Mammary epithelial cell (primary cell): ENCODE measurements at regions not wholly inside any gene's neighbourhood (a gene's known extent, or its start where the extent isn't known, plus 50 kb on each side); places are given as distances from the start of the nearest gene placed in this dataset.

Experiments
- CTCF ChIP-seq, 2 donors: IDR thresholded peaks in 1 of 2; conservative IDR thresholded peaks in 1 of 2; 2 replicates each; pipeline ENCODE4 v1.5.1; 2011 to 2012; ENCODE audit warnings: inconsistent platforms in 2 of 2, low read length in 2 of 2, mild to moderate bottlenecking in 2 of 2, control low read depth in 1 of 2, low read depth in 1 of 2; ENCODE audit not compliant: insufficient read depth in 1 of 2; ENCODE audit errors: extremely low read depth in 1 of 2
- EZH2 ChIP-seq: IDR thresholded peaks from 2 replicates; pipeline ENCODE4 v1.6.1; 2012; ENCODE audit warnings: low read length, inconsistent platforms, borderline replicate concordance

GRCh38 chr13:82766732-82767321 is 1115.4 kb downstream of the SLITRK1 start:
- no peak for TF ChIP-seq CTCF (conservative IDR thresholded peaks at IDR 0.05 in 1 of 2, IDR thresholded peaks at IDR 0.05 in 1 of 2; ENCODE audit: extremely low read depth in 1 of 2, insufficient read depth in 1 of 2, low read depth in 1 of 2, low read length in 2 of 2)
- no peak for TF ChIP-seq EZH2
